Brain microvascular endothelial cell (primary cell): ENCODE measurements at regions not wholly inside any gene's neighbourhood (a gene's known extent, or its start where the extent isn't known, plus 50 kb on each side); places are given as distances from the start of the nearest gene placed in this dataset.

Experiments
- DNase-seq: peaks from one replicate; pipeline ENCODE4 v3.0.0-alpha.2; 2020
- H3K27ac ChIP-seq: fragments of 250-450 bp; sonication (Bioruptor Pico); 2 replicates; pipeline ENCODE4 v1.5.1; 2020; ENCODE audit warnings: mild to moderate bottlenecking, moderate library complexity
- H3K27me3 ChIP-seq: fragments of 250-450 bp; sonication (Bioruptor Pico); replicated peaks from 2 replicates; pipeline ENCODE4 v1.5.1; 2020; ENCODE audit warnings: mild to moderate bottlenecking
- H3K36me3 ChIP-seq: fragments of 250-450 bp; sonication (Bioruptor Pico); replicated peaks from 2 replicates; pipeline ENCODE4 v1.5.1; 2020; ENCODE audit warnings: mild to moderate bottlenecking
- H3K4me3 ChIP-seq: 2 replicates; pipeline ENCODE4 v1.5.1; 2011; ENCODE audit warnings: low read depth, mild to moderate bottlenecking, control low read depth, low read length, moderate library complexity
- in situ Hi-C: cut with HindIII; loops from 2 replicates; pipeline ENCODE4 v1.10.0; 2017; ENCODE audit warnings: low sequenced_read_pairs, low pct_ligation_motif_present
- TF ChIP-seq, protein P1 (sequence below): IDR thresholded peaks from 2 replicates; pipeline ENCODE4 v1.5.1; 2011; ENCODE audit warnings: low read depth, mild to moderate bottlenecking, moderate library complexity, low read length, control low read depth, inconsistent platforms; ENCODE audit errors: missing control alignments

DNA sequence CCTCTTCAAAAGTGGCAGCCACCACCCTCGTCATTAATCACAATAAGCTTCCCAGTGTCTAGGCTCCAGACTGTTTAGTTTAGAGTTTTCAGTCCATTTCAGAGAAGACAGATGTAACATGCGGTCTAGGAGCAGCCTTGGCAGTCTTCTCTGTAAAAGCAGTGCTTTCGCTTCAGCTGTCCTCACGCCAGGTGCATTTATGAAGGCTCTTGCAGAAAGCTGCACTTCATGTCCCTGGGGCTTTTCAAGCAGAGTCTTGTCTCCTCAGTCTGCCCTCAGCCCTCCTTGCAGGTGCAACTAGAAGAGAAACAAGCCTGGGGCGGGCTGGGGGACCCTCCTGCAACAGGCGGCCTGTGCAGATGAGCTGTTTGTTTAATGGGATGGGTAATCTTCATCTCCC is 281.9 kb downstream of the DRD1 start:
- in situ Hi-C loops: no loop called here
- TF ChIP-seq, protein P1, sequence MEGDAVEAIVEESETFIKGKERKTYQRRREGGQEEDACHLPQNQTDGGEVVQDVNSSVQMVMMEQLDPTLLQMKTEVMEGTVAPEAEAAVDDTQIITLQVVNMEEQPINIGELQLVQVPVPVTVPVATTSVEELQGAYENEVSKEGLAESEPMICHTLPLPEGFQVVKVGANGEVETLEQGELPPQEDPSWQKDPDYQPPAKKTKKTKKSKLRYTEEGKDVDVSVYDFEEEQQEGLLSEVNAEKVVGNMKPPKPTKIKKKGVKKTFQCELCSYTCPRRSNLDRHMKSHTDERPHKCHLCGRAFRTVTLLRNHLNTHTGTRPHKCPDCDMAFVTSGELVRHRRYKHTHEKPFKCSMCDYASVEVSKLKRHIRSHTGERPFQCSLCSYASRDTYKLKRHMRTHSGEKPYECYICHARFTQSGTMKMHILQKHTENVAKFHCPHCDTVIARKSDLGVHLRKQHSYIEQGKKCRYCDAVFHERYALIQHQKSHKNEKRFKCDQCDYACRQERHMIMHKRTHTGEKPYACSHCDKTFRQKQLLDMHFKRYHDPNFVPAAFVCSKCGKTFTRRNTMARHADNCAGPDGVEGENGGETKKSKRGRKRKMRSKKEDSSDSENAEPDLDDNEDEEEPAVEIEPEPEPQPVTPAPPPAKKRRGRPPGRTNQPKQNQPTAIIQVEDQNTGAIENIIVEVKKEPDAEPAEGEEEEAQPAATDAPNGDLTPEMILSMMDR: no peak

DNA sequence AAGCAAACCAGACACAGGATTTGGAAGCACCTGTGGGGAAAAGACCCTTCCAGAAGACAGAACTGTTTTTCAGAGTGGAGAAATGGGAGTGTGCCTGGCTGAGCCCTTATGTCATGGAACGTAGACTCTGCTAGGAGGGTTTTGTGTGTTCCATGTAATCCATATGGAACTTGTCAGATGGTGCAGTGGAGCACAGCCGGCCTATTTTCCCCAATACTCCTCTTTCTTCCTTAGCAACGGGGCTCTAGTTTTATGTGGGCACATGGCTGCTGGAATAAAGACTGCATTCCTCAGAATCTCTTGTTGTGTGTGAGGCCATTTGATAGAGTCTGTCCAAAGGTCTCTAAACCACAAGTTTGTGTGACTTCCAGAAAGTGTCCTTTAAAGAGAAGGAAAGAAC is 284.0 kb downstream of the DRD1 start:
- Histone ChIP-seq H3K4me3 (no peak overlapping the region), H3K27ac (no peak overlapping the region), H3K36me3 (no peaks in the 10 kb centered on the region), H3K27me3 (no peaks in the 10 kb centered on the region)
- in situ Hi-C loops: no loop called here
- DNase-seq: no peak
- TF ChIP-seq, protein P1: no peak

More for the DNA sequence above, 281.9 kb downstream of the DRD1 start:
- Histone ChIP-seq H3K36me3 (no peaks in the 10 kb centered on the region), H3K27ac (no peak overlapping the region), H3K4me3 (no peak overlapping the region), H3K27me3 (no peaks in the 10 kb centered on the region)
- DNase-seq: no peak

DNA sequence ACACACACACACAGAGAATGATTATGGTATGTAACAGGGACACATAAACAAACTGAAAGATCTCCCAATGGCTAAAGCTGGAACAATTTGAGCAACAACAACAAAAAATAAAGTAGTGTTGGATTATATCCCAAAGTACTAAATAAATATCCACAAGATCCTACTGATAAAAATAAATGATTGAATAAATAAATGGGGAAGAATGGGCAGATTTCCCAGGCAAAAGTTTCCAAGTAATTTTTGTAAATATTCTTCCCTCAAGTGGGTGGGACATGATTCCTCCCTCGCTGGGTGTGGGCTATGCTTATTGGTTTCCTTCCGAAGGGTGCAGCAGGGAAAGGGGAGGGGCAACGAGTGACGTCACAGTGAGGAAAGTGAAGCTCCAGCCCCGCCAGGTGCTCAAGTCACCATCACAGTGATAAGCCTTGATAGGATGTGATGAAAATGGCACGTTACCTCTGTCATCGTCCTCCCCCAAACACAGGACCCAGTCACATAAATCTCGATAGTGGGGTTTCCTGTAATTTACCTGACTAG is 295.3 kb downstream of the DRD1 start:
- H3K36me3 ChIP-seq: no peaks in the 10 kb centered on the region
- DNase-seq: no peak
- H3K4me3 ChIP-seq: no peak overlapping the region
- H3K27me3 ChIP-seq: no peaks in the 10 kb centered on the region
- in situ Hi-C loops: no loop called here
- no peak overlapping the region for H3K27ac ChIP-seq
- TF ChIP-seq, protein P1: no peak

DNA sequence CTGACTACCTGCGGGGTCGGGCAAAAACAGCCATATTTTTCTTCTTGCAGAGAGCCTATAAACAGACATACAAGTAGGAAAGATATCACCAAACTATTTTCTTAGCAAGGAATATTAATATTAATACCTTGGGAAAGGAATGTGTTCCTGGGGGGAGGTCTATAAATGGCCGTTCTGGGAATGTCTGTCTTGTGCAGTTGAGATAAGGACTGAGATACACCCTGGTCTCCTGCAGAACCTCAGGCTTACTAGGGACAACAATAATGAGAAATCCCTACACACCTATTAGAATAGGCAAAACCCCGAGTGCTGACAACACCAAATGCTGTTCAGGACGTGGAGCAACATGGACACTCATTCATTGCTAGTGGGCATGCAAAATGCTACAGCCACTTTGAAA is 297.2 kb downstream of the DRD1 start:
- Histone ChIP-seq H3K27me3 (no peaks in the 10 kb centered on the region), H3K27ac (no peak overlapping the region), H3K36me3 (no peaks in the 10 kb centered on the region), H3K4me3 (no peak overlapping the region)
- TF ChIP-seq, protein P1: no peak
- no peak for DNase-seq
- in situ Hi-C loops: no loop called here

DNA sequence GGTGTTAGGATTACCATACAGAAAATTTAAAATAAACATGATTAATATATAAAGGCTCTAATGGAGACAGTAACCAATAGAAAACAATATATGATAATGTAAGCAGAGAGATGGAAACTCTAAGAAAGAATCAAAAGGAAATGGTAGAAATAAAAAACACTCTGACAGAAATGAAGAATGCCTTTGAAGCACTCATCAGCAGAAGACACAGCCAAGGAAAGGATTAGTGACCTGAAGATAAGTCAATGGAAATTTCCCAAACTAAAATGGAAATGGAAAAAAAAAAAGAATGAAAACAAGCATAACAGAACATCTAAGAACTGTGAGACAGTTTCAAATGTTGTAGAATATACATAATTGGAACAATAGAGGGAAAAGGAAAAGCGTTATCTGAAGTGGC is 302.6 kb downstream of the DRD1 start:
- Histone ChIP-seq H3K4me3 (no peak overlapping the region), H3K36me3 (no peaks in the 10 kb centered on the region), H3K27ac (no peak overlapping the region), H3K27me3 (no peaks in the 10 kb centered on the region)
- TF ChIP-seq, protein P1: no peak
- in situ Hi-C loops: no loop called here
- no peak for DNase-seq

DNA sequence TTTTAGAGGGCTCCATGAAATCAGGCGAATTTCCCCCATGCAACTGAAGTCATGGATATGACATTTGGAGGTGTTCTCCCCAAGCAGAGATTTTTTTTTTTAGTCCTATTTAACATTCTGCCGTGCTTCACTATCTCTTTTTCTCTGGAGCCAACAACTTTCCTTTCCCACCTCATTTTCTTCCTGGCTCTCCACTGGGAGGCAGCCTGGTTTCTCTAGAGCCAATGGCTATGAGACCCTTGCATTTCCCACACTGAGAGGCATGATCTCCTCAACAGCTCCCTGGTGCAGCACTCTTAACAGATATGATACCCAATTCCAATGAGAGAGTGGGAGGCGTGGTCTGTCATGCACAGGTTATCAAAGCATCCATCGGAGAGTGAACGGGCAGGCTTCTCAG is 310.8 kb downstream of the DRD1 start:
- in situ Hi-C loops: no loop called here
- Histone ChIP-seq H3K27ac (no peak overlapping the region), H3K27me3 (no peaks in the 10 kb centered on the region), H3K36me3 (no peaks in the 10 kb centered on the region), H3K4me3 (no peak overlapping the region)
- TF ChIP-seq, protein P1: no peak
- DNase-seq: no peak
